ENCODE measurements at regions not wholly inside any gene's neighbourhood (a gene's known extent, or its start where the extent isn't known, plus 50 kb on each side); places are given as distances from the start of the nearest gene placed in this dataset.

- TF ChIP-seq, protein P1, sequence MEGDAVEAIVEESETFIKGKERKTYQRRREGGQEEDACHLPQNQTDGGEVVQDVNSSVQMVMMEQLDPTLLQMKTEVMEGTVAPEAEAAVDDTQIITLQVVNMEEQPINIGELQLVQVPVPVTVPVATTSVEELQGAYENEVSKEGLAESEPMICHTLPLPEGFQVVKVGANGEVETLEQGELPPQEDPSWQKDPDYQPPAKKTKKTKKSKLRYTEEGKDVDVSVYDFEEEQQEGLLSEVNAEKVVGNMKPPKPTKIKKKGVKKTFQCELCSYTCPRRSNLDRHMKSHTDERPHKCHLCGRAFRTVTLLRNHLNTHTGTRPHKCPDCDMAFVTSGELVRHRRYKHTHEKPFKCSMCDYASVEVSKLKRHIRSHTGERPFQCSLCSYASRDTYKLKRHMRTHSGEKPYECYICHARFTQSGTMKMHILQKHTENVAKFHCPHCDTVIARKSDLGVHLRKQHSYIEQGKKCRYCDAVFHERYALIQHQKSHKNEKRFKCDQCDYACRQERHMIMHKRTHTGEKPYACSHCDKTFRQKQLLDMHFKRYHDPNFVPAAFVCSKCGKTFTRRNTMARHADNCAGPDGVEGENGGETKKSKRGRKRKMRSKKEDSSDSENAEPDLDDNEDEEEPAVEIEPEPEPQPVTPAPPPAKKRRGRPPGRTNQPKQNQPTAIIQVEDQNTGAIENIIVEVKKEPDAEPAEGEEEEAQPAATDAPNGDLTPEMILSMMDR (IDR thresholded peaks at IDR 0.05) = no peak
- TF ChIP-seq EP300 (IDR thresholded peaks at IDR 0.05) (no peak), POLR2A (IDR thresholded peaks at IDR 0.05) (no peak), POLR2AphosphoS5 (IDR thresholded peaks at IDR 0.05) (no peak)
Measured at GRCh38 chr20:10943686-10944265, 270.0 kb upstream of the JAG1 start.
